ENCODE measurements at regions not wholly inside any gene's neighbourhood (a gene's known extent, or its start where the extent isn't known, plus 50 kb on each side); places are given as distances from the start of the nearest gene placed in this dataset.
"Not testable (repeated sequence)": the region's sequence is repeated elsewhere in the genome, so short reads cannot be mapped to it uniquely, and the experiment has no call there.

DNA sequence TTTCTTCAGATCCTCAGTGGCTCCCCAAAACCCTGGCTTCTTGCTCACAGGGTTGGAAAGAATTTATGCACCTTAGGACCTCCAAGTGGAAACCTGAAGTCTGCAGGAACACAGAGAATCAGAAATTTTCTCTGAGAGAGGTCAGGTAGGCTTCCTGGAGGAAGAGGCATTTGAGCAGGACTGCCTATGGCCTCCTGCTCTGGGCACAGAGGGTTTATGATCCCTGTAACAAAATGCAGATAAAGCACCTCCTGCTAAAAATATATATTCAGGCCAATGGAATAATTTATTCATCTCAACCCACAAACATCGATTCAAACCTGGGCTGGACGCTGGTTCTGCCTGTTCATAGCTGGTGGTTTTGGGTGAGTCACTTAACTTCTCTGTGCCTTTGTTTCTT lies 68.1 kb upstream of the FGF3 start:
- no peak for DNase-seq

- no peak for DNase-seq
These were observed 68.7 kb upstream of the FGF3 start for GRCh38 chr11:69887841-69888427.

DNA sequence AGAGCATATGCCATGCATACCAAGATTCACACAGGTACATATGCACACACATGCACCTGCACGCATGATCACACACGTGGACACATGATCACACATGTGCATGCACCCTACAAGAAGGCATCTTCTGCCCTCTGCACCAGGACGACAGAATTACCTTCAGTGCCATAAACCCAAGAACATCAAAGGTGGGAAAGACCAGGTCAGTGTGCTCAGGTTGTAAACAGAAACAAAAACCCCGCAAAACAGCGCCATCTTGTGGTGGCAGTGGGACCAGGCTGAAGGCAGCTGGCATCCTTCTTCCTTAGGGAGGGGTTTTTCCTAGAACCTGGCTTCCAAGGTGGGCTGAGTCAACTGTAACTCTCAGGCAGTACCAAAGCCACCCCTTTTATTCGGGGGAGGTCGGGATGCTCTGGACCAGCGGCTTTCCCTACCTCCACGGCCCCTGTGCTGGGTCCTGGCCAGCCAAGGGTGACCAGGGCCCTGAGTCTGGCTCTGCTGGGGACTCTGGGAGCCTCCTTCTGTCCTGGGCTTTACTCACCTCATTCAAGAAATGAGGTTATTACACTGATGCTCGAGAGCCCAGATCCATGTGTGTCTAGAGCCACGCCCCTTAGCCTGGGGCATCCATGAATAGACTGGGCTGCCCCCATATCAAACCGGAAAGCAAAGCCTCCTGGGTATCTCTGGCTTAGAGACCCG lies 69.4 kb upstream of the FGF3 start:
- peak; percentile 41 for DNase-seq

GRCh38 chr11:69889400-69890318 lies 70.4 kb upstream of the FGF3 start:
- no peak for DNase-seq

GRCh38 chr11:69890476-69890875 lies 71.3 kb upstream of the FGF3 start:
- no peak for DNase-seq

DNA sequence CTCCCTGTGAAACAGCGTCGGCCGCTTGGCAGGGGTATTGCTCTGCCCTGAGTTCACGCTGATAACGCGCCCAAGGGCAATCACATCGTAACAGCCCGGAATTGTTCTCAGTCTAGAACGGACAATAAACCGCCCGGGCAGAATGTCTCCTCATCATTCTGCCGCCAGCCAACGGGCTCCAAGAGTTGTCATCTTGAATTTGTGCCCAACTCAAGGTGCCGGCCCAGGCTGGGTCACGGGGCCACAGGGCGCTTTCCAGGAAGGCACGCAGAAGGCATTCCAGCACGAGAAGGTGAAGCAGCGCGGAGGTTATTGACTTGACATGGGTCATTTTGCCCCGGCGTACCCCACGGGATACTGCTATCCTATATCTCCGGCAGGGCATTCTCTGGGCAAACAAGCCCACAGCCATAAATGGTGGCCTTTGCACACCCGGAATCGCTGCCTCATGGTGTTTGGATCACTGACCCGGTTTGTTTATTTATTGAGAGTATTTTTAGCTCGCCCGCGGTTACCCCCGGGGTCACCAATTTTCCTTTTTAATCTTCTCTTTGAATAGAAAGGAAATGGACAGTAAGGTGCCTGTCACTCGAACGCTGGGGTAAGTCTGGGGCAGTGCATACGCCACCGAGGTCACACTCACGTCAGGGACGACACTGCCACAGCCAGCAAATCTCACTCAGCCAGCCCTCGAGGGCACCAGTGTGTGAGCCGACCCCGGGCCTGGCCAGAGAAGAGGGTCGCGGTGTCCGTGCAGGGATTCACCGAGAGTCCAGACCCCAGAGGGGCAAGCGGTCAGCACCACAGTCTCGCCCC lies 72.4 kb upstream of the FGF3 start:
- no peak for DNase-seq

- no peak for DNase-seq
These were observed 73.2 kb upstream of the FGF3 start for GRCh38 chr11:69892237-69892985.

- no peak for DNase-seq
These were observed 73.9 kb upstream of the FGF3 start for GRCh38 chr11:69892986-69893555.

DNA sequence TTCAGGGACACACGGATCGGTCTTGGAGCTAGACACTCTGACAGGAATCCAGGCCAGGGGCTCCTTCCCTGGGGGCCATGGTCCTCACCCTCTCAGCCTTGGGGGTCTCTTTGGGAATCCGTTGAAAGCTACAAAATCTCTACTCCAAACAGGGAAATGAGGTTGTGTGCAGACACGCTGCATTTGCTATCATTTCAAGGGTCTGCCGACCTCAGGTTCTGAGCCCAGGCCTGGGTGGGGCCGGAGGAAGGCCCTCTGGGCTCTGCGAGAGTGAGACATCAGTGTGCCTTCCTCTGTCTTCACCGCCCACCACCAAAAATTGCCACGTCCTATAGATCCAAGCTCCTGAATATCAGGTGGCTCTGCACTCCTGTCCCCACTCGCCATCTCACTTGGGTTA lies 74.4 kb upstream of the FGF3 start:
- no peak for DNase-seq

DNA sequence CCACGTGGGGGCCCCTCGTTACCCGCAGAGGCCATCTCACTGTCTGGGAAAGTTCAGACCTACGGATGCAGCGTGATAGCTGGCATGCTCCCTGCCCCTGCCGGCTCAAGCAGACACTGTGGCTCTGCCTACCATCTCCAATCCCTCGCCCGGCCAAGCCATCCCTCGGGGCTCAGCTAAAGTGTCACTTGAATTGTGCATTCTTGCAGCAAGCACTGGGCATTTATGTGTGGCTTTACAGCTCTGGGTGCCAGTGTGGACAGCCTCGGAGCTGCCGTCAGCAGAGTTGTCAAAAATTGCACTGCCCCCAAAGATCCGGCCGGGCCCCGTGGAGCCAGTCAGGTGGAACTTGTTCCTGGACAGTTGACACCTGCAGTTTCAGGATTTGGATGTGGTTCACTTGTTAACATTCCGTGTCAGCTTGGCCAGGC lies 75.0 kb upstream of the FGF3 start:
- DNase-seq: no peak

- no peak for DNase-seq
These were observed 75.4 kb upstream of the FGF3 start for GRCh38 chr11:69894648-69895047.

- DNase-seq: no peak
These were observed 77.0 kb upstream of the FGF3 start for GRCh38 chr11:69896250-69896649.

DNA sequence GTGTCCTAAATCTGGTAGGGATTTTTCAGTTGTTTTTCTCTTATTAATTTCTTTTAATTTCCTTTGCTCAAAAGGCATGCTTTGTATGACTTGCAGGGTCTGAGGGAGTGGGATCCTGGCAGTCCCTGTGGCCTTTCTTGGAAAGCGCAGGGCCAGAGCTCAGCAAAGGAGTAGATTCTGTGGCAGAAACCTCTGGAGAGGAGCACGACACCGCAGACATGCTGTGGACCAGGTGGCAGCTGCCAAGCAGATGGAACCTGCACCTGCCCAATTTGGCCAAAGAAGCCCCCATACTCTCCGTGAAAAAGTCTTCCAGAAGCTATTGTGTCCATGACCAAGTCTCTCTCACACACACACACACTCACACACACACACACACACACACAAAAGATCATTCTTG lies 78.9 kb upstream of the FGF3 start:
- DNase-seq: no peak

DNA sequence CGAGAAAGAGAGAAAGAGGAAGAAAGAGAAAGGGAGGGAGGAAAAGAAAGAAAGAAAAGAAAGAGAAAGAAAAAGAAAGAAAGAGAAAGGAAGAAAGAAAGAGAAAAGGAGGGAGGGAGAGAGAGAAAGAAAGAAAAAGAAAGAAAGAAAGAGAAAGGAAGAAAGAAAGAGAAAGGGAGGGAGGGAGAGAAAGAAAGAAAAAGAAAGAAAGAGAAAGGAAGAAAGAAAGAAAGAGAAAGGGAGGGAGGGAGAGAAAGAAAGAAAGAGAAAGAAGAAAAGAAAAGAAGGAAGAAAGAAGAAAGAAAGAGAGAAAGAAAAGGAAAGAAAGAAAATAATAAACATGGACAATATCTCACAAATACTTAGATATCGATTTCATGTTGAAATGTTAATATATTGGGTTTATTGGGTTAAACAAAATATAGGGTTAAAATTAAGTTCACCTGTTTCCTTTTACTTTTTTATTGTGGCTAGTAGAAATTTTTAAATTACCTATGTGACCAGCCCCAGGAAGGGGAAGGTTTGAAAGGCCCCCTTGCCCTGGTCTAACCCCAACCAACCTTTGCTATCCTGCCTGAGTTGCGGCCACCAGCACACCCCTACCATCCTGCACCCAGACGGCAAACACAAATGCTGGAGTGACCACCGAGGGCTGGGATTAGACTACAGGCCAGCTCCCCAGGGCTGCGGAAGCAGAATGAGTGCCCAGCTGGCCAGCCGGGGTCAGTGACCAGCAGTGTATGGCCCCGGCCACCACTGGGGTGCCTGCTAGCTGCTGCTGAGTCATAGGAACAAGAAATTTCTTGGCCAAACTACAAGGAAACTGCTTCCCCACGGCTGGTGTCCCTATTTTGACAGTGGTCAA lies 81.0 kb upstream of the FGF3 start:
- DNase-seq: no peak

DNA sequence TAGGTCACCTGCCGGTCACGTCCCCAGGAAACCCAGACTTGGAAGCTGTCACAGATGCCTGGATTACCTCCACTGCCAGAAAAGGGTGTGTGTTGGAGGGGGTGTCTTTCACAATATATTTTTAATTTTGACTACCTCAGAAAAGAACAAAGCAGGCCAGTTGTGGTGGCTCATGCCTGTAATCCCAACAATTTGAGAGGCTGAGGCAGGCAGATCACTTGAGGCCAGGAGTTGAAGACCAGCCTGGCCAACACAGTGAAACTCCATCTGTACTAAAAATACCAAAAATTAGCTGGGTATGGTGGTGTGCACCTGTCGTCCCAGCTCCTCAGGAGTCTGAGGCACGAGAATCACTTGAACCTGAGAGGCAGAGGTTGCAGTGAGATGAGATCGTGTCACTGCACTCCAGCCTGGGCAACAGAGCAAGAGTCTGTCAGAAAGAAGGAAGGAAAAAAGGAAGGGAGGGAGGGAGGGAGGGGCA lies 81.6 kb upstream of the FGF3 start:
- not testable (repeated sequence) for DNase-seq

- DNase-seq: no peak
These were observed 83.1 kb upstream of the FGF3 start for GRCh38 chr11:69902337-69902736.

DNA sequence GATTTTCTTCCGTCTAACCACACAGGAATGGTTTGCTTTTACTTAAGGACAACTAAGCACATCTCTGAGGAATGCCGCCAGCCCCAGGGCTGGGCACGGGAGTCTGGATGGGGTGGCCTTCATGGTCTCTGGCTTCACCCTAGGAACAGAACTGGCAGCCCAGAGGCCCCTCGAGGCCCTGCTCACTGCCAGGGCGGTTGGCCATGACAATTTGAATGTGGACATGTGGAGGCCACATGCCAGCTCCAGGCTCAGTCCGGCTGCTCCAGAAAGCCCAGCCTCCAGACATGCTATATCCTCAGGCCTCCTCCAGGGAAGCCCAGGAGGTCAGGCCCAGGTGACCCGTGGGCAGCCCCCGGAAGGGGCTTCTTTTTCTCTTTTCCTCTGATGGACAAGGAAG lies 84.0 kb upstream of the FGF3 start:
- no peak for DNase-seq

GRCh38 chr11:69904161-69904973 lies 85.2 kb upstream of the FGF3 start:
- no peak for DNase-seq

DNA sequence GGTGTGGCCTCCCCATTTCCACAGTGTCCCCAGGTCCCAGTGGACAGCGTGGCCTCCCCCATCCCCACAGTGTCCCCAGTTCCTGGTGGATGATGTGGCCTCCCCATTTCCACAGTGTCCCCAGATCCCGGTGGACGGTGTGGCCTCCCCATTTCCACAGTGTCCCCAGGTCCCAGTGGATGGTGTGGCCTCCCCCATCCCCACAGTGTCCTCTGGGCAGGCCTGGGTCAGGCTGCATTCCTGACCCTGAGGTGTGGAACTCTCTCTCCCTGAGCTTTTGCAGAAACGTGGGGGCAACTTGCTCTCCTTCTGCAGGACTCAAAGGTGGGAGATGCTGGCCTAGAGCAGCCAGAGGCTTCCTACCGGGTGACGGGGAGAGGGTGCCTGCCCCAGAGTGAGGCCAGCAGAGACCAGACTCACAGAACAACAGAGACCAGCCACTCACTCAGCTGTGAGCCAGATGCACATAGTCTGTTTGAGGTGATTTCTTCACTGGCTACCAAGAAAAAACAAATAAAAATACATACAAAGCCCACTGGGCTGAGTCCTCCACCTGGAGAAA lies 85.8 kb upstream of the FGF3 start:
- DNase-seq: no peak
